Right lobe of liver (tissue), 4 donors: ENCODE measurements at regions not wholly inside any gene's neighbourhood (a gene's known extent, or its start where the extent isn't known, plus 50 kb on each side); places are given as distances from the start of the nearest gene placed in this dataset.

Experiments
- CTCF ChIP-seq, 4 donors: fragments of 200-600 bp in 3 of 4; fragments of 450-650 bp in 1 of 4; IDR thresholded peaks; one replicate each; pipeline versions ENCODE4 v1.5.1 to v1.8.0; 2016 to 2022; ENCODE audit warnings: antibody characterized with exemption in 4 of 4, mild to moderate bottlenecking in 2 of 4
- POLR2A ChIP-seq: fragments of 450-650 bp; IDR thresholded peaks from one replicate; pipeline ENCODE4 v1.6.1; 2017; ENCODE audit warnings: antibody characterized with exemption, mild to moderate bottlenecking
- donor health status: DM: no; HTN: no; CAD: no.
- donor health status: DM: no; HTN: no; CAD: no.
- donor health status: DM: no; HTN: yes; CAD: no.

GRCh38 chr14:42676636-42677035 is 1070.0 kb downstream of the LRFN5 start:
- no peak for TF ChIP-seq CTCF (IDR thresholded peaks at IDR 0.05)
- no peak for TF ChIP-seq POLR2A
